Neural cell (in vitro differentiated cells): ENCODE measurements at regions not wholly inside any gene's neighbourhood (a gene's known extent, or its start where the extent isn't known, plus 50 kb on each side); places are given as distances from the start of the nearest gene placed in this dataset.

Experiments
- EP300 ChIP-seq: fragments of 450-650 bp; conservative IDR thresholded peaks from 2 replicates; pipeline ENCODE4 v1.6.1; 2014; ENCODE audit warnings: antibody characterized with exemption, mild to moderate bottlenecking, moderate library complexity; ENCODE audit not compliant: poor library complexity, severe bottlenecking
- TF ChIP-seq, protein P1 (sequence below): IDR thresholded peaks from 2 replicates; pipeline ENCODE4 v1.6.1; 2012; ENCODE audit warnings: borderline replicate concordance

DNA sequence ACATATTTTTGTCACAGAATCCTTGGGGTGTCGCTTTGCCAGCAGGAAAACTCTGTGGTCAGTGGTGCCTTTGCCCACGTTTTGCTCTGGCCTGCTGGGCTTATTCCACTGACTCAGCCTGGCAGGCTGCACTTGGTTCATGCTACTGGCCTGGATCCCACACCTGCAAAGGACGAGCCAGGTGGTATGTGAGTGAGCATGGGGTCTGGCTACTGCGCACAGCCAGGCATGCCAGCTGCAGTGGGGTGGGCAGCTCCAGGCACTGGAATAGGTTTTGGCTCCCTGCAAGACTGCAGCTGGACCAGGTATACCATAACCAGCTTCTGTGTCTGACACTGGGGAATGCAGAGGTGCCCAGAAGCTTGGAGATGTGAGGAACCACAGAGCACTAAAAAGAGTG is 197.9 kb upstream of the VRK2 start:
- TF ChIP-seq, protein P1, sequence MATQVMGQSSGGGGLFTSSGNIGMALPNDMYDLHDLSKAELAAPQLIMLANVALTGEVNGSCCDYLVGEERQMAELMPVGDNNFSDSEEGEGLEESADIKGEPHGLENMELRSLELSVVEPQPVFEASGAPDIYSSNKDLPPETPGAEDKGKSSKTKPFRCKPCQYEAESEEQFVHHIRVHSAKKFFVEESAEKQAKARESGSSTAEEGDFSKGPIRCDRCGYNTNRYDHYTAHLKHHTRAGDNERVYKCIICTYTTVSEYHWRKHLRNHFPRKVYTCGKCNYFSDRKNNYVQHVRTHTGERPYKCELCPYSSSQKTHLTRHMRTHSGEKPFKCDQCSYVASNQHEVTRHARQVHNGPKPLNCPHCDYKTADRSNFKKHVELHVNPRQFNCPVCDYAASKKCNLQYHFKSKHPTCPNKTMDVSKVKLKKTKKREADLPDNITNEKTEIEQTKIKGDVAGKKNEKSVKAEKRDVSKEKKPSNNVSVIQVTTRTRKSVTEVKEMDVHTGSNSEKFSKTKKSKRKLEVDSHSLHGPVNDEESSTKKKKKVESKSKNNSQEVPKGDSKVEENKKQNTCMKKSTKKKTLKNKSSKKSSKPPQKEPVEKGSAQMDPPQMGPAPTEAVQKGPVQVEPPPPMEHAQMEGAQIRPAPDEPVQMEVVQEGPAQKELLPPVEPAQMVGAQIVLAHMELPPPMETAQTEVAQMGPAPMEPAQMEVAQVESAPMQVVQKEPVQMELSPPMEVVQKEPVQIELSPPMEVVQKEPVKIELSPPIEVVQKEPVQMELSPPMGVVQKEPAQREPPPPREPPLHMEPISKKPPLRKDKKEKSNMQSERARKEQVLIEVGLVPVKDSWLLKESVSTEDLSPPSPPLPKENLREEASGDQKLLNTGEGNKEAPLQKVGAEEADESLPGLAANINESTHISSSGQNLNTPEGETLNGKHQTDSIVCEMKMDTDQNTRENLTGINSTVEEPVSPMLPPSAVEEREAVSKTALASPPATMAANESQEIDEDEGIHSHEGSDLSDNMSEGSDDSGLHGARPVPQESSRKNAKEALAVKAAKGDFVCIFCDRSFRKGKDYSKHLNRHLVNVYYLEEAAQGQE = no peak
- no peak for TF ChIP-seq EP300
